OCI-LY7 (cell line): ENCODE measurements at regions not wholly inside any gene's neighbourhood (a gene's known extent, or its start where the extent isn't known, plus 50 kb on each side); places are given as distances from the start of the nearest gene placed in this dataset.

Source experiments
- CTCF ChIP-seq: fragments of 200-600 bp; sonication (generic); conservative IDR thresholded peaks from 2 replicates; pipeline ENCODE4 v1.5.1; 2014; ENCODE audit warnings: mild to moderate bottlenecking, antibody characterized with exemption, low read length, moderate library complexity, mixed read lengths
- EZH2phosphoT487 ChIP-seq: fragments of 200-600 bp; sonication (generic); IDR thresholded peaks from 2 replicates; pipeline ENCODE4 v1.6.1; 2018; ENCODE audit warnings: low read depth, borderline replicate concordance, mild to moderate bottlenecking, mixed run types, antibody characterized with exemption, low read length, moderate library complexity, mixed read lengths

GRCh38 chr14:22713631-22713950 is 52.9 kb upstream of the OXA1L start:
- no peak for TF ChIP-seq CTCF
- TF ChIP-seq EZH2phosphoT487, result no peak
